ENCODE measurements at regions not wholly inside any gene's neighbourhood (a gene's known extent, or its start where the extent isn't known, plus 50 kb on each side); places are given as distances from the start of the nearest gene placed in this dataset.
"Not testable (repeated sequence)": the region's sequence is repeated elsewhere in the genome, so short reads cannot be mapped to it uniquely, and the experiment has no call there.

DNA sequence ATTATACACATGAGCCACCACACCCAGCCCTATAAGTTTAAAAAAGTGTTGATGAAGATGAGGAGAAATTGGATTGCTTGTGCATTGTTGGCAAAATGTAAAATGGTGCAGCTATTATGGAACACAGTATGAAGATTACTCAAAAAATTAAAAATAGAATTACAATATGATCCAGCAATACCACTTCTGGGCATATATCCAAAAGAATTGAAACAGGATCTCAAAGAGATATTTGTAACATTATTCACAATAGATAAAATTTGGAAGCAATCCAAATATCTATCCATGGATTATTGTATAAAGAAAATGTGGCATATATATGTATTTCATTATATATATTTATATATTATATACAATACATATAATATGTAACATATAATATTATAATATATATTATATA is 515.6 kb upstream of the GNPDA2 start:
- Histone ChIP-seq H3K36me3 (ENCODE audit: insufficient read depth) (no peaks in the 10 kb centered on the region), H3K27ac (ENCODE audit: low read depth) (no peak overlapping the region), H3K4me3 (ENCODE audit: low read depth, low read length) (no peak overlapping the region), H3K4me1 (ENCODE audit: insufficient read depth) (no peaks in the 10 kb centered on the region)
- DNase-seq (ENCODE audit: extremely low spot score): no peak

DNA sequence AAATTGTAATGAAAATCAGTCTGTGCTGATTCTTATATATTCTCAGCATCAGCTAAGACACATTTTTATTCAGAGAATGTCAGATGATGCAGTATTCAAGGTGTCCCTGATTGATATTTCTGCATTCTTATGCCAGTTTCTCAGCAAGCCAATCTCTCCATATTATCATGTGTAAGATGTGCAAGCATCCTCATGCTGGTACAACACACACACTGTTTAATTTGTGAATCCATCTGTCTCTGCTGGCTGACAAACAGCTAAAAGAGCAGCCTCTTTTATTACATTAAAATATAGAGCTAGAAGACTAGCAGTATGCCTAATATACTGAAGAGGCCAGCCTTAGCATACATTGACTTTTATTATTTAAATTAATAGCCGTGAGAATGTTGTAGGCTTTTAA is 502.9 kb upstream of the GNPDA2 start:
- H3K4me3 ChIP-seq (ENCODE audit: low read depth, low read length): no peak overlapping the region
- no peak overlapping the region for H3K27ac ChIP-seq (ENCODE audit: low read depth)
- H3K4me1 ChIP-seq (ENCODE audit: insufficient read depth): no peaks in the 10 kb centered on the region
- H3K36me3 ChIP-seq (ENCODE audit: insufficient read depth): no peaks in the 10 kb centered on the region
- 77% methylated on average over 1 of the region's 1 CpG for WGBS
- DNase-seq (ENCODE audit: extremely low spot score): no peak

GRCh38 chr4:45215976-45216542 is 489.7 kb upstream of the GNPDA2 start:
- Histone ChIP-seq H3K4me3 (ENCODE audit: low read depth, low read length) (no peak overlapping the region), H3K36me3 (ENCODE audit: insufficient read depth) (no peaks in the 10 kb centered on the region), H3K27ac (ENCODE audit: low read depth) (no peak overlapping the region), H3K4me1 (ENCODE audit: insufficient read depth) (no peaks in the 10 kb centered on the region)
- DNase-seq (ENCODE audit: extremely low spot score): no peak

DNA sequence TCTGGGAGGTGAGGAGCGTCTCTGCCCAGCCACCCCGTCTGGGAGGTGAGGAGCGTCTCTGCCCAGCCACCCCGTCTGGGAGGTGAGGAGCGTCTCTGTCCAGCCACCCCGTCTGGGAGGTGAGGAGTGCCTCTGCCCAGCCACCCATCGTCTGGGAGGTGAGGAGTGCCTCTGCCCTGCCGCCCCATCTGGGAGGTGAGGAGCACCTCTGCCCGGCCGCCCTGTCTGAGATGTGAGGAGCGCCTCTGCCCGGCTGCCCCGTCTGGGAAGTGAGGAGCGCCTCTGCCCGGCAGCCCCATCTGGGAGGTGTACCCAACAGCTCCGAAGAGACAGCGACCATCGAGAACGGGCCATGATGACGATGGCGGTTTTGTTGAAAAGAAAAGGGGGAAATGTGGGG is 482.1 kb upstream of the GNPDA2 start:
- H3K4me3 ChIP-seq (ENCODE audit: low read depth, low read length); H3K36me3 ChIP-seq (ENCODE audit: insufficient read depth); DNase-seq (ENCODE audit: extremely low spot score); H3K4me1 ChIP-seq (ENCODE audit: insufficient read depth); H3K27ac ChIP-seq (ENCODE audit: low read depth): not testable (repeated sequence)
- WGBS: 97% methylated on average over 18 of the region's 21 CpGs

DNA sequence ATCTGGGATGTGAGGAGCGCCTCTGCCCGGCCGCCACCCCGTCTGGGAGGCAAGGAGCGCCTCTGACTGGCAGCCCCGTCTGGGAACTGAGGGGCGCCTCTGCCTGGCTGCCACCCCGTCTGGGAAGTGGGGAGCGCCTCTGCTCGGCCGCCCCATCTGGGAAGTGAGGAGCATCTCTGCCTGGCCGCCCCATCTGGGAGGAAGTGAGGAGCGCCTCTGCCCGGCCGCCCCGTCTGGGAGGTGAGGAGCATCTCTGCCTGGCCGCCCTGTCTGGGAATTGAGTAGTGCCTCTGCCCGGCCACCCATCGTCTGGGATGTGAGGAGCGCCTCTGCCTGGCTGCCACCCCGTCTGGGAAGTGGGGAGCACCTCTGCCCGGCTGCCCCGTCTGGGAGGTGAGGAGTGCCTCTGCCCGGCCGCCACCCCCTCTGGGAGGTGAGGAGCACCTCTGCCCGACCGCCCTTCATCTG is 481.5 kb upstream of the GNPDA2 start:
- H3K36me3 ChIP-seq (ENCODE audit: insufficient read depth); H3K27ac ChIP-seq (ENCODE audit: low read depth); H3K4me1 ChIP-seq (ENCODE audit: insufficient read depth); H3K4me3 ChIP-seq (ENCODE audit: low read depth, low read length); DNase-seq (ENCODE audit: extremely low spot score): not testable (repeated sequence)
- WGBS: 96% methylated on average over 27 of the region's 27 CpGs

GRCh38 chr4:45207241-45207863 is 481.0 kb upstream of the GNPDA2 start:
- H3K36me3 ChIP-seq (ENCODE audit: insufficient read depth); H3K27ac ChIP-seq (ENCODE audit: low read depth); DNase-seq (ENCODE audit: extremely low spot score); H3K4me3 ChIP-seq (ENCODE audit: low read depth, low read length); H3K4me1 ChIP-seq (ENCODE audit: insufficient read depth): not testable (repeated sequence)
- WGBS: 91% methylated on average over 30 of the region's 30 CpGs

DNA sequence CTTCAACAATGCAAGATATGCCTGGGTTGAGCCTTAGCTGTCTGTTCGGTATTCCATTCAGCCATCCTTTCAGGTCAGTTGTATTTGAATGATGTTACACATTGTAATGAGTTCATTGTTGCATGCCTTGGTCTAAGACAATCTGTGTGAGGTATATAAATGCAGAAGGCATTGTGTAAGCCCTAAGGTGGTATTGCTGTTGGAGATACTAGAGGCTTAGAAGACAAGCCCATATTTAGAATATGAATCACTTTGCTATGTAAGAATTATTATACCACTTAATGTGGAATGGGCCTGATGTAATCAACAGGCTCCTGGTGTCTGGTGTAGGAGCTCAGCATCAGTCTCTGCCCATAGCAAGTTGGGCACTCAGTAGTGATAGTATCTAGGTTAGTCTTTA is 473.4 kb upstream of the GNPDA2 start:
- Histone ChIP-seq H3K4me1 (ENCODE audit: insufficient read depth) (no peaks in the 10 kb centered on the region), H3K36me3 (ENCODE audit: insufficient read depth) (no peaks in the 10 kb centered on the region), H3K27ac (ENCODE audit: low read depth) (no peak overlapping the region), H3K4me3 (ENCODE audit: low read depth, low read length) (no peak overlapping the region)
- no peak for DNase-seq (ENCODE audit: extremely low spot score)
- whole genome bisulfite sequencing: 93% methylated on average over 1 of the region's 1 CpG

GRCh38 chr4:45188501-45188900 is 462.1 kb upstream of the GNPDA2 start:
- H3K4me1 ChIP-seq (ENCODE audit: insufficient read depth): no peaks in the 10 kb centered on the region
- 56% methylated on average over 2 of the region's 2 CpGs for WGBS

GRCh38 chr4:45186249-45186648 is 459.9 kb upstream of the GNPDA2 start:
- no peak for DNase-seq (ENCODE audit: extremely low spot score)
- no peaks in the 10 kb centered on the region for H3K36me3 ChIP-seq (ENCODE audit: insufficient read depth)
- no peaks in the 10 kb centered on the region for H3K4me1 ChIP-seq (ENCODE audit: insufficient read depth)
- no peak overlapping the region for H3K27ac ChIP-seq (ENCODE audit: low read depth)
- 91% methylated on average over 4 of the region's 4 CpGs for WGBS
- H3K4me3 ChIP-seq (ENCODE audit: low read depth, low read length): no peak overlapping the region

More at GRCh38 chr4:45188501-45188900, 462.1 kb upstream of the GNPDA2 start:
- no peak overlapping the region for H3K4me3 ChIP-seq (ENCODE audit: low read depth, low read length)
- no peak overlapping the region for H3K27ac ChIP-seq (ENCODE audit: low read depth)
- no peak for DNase-seq (ENCODE audit: extremely low spot score)
- H3K36me3 ChIP-seq (ENCODE audit: insufficient read depth): no peaks in the 10 kb centered on the region

GRCh38 chr4:45183905-45184304 is 457.5 kb upstream of the GNPDA2 start:
- WGBS: 63% methylated on average over 2 of the region's 2 CpGs
- no peak overlapping the region for H3K27ac ChIP-seq (ENCODE audit: low read depth)
- DNase-seq (ENCODE audit: extremely low spot score): no peak
- H3K4me1 ChIP-seq (ENCODE audit: insufficient read depth): no peaks in the 10 kb centered on the region
- H3K4me3 ChIP-seq (ENCODE audit: low read depth, low read length): no peak overlapping the region
- H3K36me3 ChIP-seq (ENCODE audit: insufficient read depth): no peaks in the 10 kb centered on the region

- H3K36me3 ChIP-seq (ENCODE audit: insufficient read depth): no peaks in the 10 kb centered on the region
- no peaks in the 10 kb centered on the region for H3K4me1 ChIP-seq (ENCODE audit: insufficient read depth)
- no peak for DNase-seq (ENCODE audit: extremely low spot score)
- 86% methylated on average over 6 of the region's 6 CpGs for WGBS
- no peak overlapping the region for H3K27ac ChIP-seq (ENCODE audit: low read depth)
- H3K4me3 ChIP-seq (ENCODE audit: low read depth, low read length): no peak overlapping the region
Observed at GRCh38 chr4:45172636-45173035, 446.3 kb upstream of the GNPDA2 start.

DNA sequence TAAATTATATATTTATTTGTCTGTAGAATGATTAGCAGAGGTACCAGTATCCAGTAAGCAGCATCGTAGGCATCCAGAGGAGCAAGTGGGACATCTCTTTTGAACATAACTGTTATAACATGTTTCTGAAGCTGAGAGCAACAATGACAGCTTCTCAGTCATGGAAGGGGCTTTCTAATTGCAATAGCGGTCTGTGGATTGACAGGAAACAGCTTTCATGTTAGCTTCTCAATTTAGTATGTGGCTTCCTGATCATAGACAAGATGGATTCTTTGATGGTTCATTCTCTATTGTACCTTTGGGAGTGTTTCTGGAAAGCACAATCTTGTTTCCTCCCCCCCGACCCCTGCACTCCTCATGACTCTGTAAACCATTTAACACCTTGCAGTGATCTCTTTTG is 434.6 kb upstream of the GNPDA2 start:
- 67% methylated on average over 3 of the region's 3 CpGs for WGBS
- no peak for DNase-seq (ENCODE audit: extremely low spot score)
- Histone ChIP-seq H3K4me1 (ENCODE audit: insufficient read depth) (no peaks in the 10 kb centered on the region), H3K4me3 (ENCODE audit: low read depth, low read length) (no peak overlapping the region), H3K27ac (ENCODE audit: low read depth) (no peak overlapping the region), H3K36me3 (ENCODE audit: insufficient read depth) (no peaks in the 10 kb centered on the region)

GRCh38 chr4:45155081-45155777 is 428.9 kb upstream of the GNPDA2 start:
- no peak for DNase-seq (ENCODE audit: extremely low spot score)
- no peak overlapping the region for H3K27ac ChIP-seq (ENCODE audit: low read depth)
- WGBS: 80% methylated on average over 6 of the region's 6 CpGs
- no peak overlapping the region for H3K4me3 ChIP-seq (ENCODE audit: low read depth, low read length)
- H3K36me3 ChIP-seq (ENCODE audit: insufficient read depth): no peaks in the 10 kb centered on the region
- H3K4me1 ChIP-seq (ENCODE audit: insufficient read depth): no peaks in the 10 kb centered on the region

GRCh38 chr4:45147866-45148265 is 421.5 kb upstream of the GNPDA2 start:
- no peaks in the 10 kb centered on the region for H3K36me3 ChIP-seq (ENCODE audit: insufficient read depth)
- 57% methylated on average over 1 of the region's 1 CpG for WGBS

More at GRCh38 chr4:45147866-45148265, 421.5 kb upstream of the GNPDA2 start:
- Histone ChIP-seq H3K4me3 (ENCODE audit: low read depth, low read length) (no peak overlapping the region), H3K27ac (ENCODE audit: low read depth) (no peak overlapping the region), H3K4me1 (ENCODE audit: insufficient read depth) (no peaks in the 10 kb centered on the region)
- DNase-seq (ENCODE audit: extremely low spot score): no peak

All from urinary bladder (tissue), 3 donors.